ENCODE measurements at regions not wholly inside any gene's neighbourhood (a gene's known extent, or its start where the extent isn't known, plus 50 kb on each side); places are given as distances from the start of the nearest gene placed in this dataset.
"Not testable (repeated sequence)": the region's sequence is repeated elsewhere in the genome, so short reads cannot be mapped to it uniquely, and the experiment has no call there.

GRCh38 chr4:60619531-60620305 lies 580.4 kb upstream of the ADGRL3 start:
- DNase-seq (ENCODE audit: low read depth, low spot score), result no peak

DNA sequence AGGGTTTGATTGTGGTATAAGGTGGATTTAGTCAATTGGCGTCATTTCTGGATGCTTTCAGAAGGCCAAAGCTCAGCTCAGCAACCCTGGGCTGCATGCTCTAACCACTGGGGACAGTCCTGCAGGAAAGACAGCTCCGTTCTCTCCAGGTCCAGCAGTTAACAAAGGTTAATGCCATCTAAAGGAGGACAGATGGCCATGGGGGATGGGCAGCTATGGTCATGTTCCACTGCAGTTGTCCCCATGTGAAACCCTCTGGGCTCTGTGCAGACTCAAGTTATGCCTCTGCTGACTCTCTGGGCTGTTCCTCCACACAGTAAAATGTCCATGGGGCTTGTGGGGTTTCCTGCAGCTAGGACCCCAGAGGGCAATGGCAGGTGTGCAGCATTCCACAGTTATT lies 562.1 kb upstream of the ADGRL3 start:
- DNase-seq (ENCODE audit: low read depth, low spot score), result no peak

- no peak for DNase-seq (ENCODE audit: low read depth, low spot score)
Measured at GRCh38 chr4:60648774-60649173, 551.4 kb upstream of the ADGRL3 start.

- DNase-seq (ENCODE audit: low read depth, low spot score), result no peak
Measured at GRCh38 chr4:60652933-60653332, 547.2 kb upstream of the ADGRL3 start.

GRCh38 chr4:60655356-60655755 lies 544.8 kb upstream of the ADGRL3 start:
- DNase-seq (ENCODE audit: low read depth, low spot score), result no peak

GRCh38 chr4:60656171-60656570 lies 544.0 kb upstream of the ADGRL3 start:
- DNase-seq (ENCODE audit: low read depth, low spot score), result no peak

DNA sequence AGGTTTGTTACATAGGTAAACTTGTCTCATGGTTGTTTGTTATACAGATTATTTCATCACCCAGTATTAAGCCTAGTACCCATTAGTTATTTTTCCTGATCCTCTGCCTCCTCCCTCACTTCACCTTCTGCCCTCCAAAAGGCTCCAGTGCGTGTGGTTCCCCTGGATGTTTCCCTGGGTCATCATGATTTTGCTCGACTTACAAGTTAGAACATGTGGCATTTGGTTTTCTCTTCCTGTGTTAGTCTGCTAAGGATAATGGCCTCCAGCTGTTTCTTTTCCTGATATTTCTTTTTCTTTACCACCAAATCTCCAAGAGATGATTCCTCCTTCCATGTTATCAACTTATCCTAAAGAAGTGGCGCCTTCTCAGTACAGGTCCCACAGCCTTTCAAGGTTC lies 543.1 kb upstream of the ADGRL3 start:
- DNase-seq (ENCODE audit: low read depth, low spot score), result no peak

DNA sequence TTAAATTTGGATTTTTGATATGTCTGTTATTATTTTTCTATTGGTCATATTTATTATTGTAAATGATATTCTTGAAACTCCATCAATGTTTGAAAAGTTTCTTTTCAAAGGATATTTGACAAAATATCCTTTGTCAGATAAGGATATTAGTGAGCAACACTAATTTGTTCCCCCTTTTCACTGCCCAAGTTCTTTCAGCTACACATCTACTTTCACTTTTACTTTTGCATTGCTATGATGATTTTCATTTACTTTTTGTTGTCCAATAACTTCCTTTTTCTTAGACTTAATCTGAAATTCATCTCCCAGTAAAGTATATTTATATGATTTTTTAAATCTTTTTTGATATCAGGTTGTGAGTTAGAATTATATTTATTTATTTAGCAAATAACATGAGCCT lies 542.3 kb upstream of the ADGRL3 start:
- no peak for DNase-seq (ENCODE audit: low read depth, low spot score)

DNA sequence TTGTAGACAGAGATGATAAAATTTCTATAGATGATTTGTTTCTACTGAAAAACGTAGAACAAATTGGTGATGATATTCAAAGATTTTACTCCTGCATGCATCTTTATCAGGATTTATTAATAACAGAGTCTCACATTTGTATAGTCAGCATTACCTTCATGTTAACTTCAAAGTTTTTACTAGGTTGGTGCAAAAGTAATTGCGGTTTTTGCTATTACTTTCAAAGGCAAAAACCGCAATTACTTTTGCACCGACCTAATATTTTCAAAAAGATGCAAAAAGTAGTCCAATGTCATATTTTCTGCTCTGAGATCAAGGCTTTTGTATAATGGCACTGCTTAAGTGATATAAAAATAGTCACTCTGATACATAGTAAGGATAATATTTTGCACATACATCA lies 536.4 kb upstream of the ADGRL3 start:
- DNase-seq (ENCODE audit: low read depth, low spot score), result no peak

GRCh38 chr4:60682901-60683300 lies 517.2 kb upstream of the ADGRL3 start:
- DNase-seq (ENCODE audit: low read depth, low spot score), result peak; percentile 10

GRCh38 chr4:60683357-60683756 lies 516.8 kb upstream of the ADGRL3 start:
- DNase-seq (ENCODE audit: low read depth, low spot score), result peak; percentile 5

GRCh38 chr4:60683973-60684372 lies 516.2 kb upstream of the ADGRL3 start:
- DNase-seq (ENCODE audit: low read depth, low spot score), result peak; percentile 12

GRCh38 chr4:60696062-60696461 lies 504.1 kb upstream of the ADGRL3 start:
- DNase-seq (ENCODE audit: low read depth, low spot score), result not testable (repeated sequence)

DNA sequence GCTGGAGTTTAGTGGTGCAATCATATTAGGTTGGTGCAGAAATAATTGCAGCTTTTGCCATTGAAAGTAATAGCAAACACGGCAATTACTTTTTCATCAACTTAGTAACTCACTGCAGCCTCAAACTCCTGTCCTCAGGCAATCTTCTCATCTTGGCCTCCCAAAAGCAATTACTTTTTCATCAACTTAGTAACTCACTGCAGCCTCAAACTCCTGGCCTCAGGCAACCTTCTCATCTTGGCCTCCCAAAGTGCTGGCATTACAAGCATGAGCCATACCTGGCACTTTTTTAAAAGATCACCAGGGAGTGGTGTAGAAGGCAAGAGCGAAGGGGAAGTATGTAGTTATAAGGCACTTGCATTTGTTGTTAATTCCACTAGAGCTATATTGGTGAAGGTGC lies 491.1 kb upstream of the ADGRL3 start:
- DNase-seq (ENCODE audit: low read depth, low spot score), result no peak

DNA sequence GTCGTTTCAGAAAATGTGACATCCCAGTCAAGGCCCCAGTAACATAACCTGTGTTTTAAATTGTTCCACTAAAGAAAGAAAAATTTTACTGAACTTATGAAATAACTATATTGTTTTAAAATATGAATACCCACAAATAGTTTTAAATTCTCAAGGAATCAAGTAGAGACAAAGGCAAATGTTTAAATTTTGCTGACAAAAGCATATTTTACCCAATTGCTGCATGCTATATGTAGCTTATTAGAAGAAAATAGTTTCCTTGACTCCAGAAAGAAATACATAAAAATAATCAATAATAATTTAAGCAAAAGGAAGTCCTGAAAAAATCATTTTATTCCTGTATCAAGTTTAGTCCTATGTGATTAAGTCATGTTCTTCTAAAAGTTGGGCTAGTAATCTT lies 481.3 kb upstream of the ADGRL3 start:
- no peak for DNase-seq (ENCODE audit: low read depth, low spot score)

DNA sequence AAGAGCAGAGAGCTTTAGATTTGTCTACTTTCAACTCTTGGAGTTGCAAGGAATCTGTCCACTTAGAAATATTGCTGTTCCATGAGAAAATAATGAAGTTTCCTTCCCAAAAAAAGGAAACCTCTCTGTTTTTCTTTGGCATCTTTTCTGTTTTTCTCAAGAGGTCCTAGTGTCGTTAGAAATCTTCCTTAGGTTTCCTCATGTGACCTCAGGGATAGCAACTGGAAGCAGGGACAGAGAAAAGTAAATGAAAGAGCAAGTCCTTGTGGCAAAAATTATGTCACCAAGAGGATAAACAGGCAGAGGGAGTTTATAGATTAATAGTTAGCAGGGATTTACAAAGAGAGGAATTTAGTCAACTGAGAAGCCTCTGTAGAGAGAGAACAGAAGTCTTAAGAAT lies 478.4 kb upstream of the ADGRL3 start:
- DNase-seq (ENCODE audit: low read depth, low spot score), result no peak

DNA sequence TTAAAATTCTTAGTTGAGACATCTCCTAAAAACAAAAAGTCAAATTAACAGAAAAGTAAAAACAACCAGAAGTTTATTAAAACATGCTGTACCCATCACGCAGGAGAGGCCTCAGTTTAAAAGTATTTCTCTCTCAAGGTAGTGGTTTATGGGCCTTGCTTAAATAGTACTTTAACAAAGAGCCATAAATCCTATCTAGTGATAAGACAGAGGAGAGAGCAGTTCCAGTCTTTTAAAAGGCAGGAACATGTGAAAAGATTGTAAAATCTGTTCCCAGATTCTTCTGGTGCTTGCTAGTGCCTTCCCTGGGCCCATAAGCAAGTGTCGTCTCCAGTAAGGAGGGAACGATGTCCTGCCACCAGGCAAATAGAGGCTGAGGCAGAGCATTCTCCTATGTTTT lies 476.3 kb upstream of the ADGRL3 start:
- DNase-seq (ENCODE audit: low read depth, low spot score), result no peak

DNA sequence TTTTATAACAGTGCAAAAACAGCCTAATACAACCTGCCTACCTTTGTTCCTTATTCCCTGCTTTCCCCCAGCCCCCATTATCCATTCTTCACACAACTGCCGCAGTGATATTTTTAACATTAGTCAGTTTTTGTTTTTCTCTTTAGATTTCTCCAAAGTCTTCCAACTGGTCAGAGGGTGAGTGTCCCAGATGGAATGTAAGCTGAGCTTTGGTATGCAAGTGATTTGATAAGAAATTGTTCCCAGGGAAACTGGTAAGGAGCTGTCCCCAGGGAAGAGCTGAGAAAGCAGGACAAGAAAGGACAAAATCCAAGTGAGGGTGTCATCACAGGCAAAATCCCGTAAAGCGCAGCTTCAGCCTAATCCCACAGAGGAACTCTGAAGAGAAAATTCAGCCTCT lies 475.5 kb upstream of the ADGRL3 start:
- DNase-seq (ENCODE audit: low read depth, low spot score), result no peak

GRCh38 chr4:60726779-60727178 lies 473.3 kb upstream of the ADGRL3 start:
- DNase-seq (ENCODE audit: low read depth, low spot score), result no peak

DNA sequence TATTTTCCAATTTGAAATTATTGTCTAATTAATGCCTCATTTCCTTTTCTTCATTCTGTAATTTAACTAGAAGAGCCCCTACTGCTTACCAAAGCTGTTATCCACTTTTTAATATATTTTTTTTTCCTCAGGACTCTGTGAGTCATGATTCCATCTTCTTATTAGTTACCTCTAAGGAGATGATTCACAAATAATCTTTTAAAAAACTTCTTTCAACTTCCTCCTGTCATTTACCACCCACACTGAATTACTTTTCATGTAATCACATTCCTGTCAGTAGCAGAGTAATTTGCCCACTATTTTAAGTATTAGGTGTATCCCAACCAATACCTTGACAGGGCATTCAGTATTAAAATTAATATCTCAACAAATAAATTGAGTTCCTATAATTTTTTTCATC lies 470.9 kb upstream of the ADGRL3 start:
- DNase-seq (ENCODE audit: low read depth, low spot score), result no peak

DNA sequence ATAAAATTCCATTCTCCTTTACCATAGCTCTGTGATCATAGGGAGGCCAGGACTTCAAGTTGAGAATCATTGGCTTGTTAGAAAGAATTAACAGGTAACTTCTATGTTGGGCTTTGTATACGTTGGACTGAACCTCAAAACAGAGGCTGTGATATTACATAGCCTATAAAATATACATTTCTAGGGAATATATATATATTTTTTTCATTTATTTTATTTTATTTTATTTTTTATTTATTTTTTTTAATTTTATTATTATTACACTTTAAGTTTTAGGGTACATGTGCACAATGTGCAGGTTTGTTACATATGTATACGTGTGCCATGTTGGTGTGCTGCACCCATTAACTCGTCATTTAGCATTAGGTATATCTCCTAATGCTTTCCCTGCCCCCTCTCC lies 470.4 kb upstream of the ADGRL3 start:
- DNase-seq (ENCODE audit: low read depth, low spot score), result not testable (repeated sequence)

GRCh38 chr4:60737858-60738257 lies 462.3 kb upstream of the ADGRL3 start:
- DNase-seq (ENCODE audit: low read depth, low spot score), result no peak

DNA sequence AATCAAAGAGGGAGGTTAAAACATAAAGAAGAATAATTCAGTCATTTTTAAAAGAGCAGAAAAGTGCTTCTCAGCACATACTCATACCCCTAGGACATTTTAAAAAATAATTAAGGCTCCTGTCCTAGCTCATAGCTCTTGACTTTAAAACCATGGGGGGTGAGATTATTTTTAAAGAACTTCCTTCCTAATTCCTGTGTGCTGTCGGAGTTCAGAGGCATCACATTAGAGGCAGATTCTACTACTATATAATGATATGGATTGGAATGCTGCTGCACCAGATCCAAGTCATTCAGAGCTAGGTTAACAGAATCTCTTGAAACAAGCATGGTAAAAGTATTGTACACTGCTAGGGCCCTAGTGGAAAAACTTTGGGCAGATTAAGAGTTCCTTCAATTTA lies 456.5 kb upstream of the ADGRL3 start:
- DNase-seq (ENCODE audit: low read depth, low spot score), result no peak

DNA sequence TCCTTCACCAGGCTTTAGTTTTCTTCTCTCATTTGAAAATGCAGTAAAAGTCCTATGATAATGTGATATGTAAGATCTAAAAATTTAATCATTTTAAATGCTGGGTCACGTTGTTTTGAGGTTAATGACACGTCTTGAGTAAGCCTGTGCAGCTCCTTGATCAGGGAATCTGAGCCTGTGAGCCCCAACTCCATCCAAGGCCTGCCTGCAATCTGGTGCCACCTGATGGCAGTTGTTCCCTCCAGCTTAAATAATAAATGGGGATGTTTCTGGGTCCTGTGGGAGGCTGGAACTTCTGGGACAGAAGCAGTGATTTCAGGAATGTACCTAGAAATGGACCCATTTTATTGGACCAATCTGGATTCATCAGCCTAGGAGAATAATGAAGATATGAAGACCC lies 455.4 kb upstream of the ADGRL3 start:
- no peak for DNase-seq (ENCODE audit: low read depth, low spot score)
